Kidney glomerular epithelial cell (primary cell): ENCODE measurements at regions not wholly inside any gene's neighbourhood (a gene's known extent, or its start where the extent isn't known, plus 50 kb on each side); places are given as distances from the start of the nearest gene placed in this dataset.

Source experiments
- DNase-seq: peaks from one replicate; lab custom pipeline; 2025; lab: John Stamatoyannopoulos, UW

GRCh38 chr15:68525815-68526214 is 53.0 kb upstream of the CORO2B start:
- DNase-seq, result no peak

DNA sequence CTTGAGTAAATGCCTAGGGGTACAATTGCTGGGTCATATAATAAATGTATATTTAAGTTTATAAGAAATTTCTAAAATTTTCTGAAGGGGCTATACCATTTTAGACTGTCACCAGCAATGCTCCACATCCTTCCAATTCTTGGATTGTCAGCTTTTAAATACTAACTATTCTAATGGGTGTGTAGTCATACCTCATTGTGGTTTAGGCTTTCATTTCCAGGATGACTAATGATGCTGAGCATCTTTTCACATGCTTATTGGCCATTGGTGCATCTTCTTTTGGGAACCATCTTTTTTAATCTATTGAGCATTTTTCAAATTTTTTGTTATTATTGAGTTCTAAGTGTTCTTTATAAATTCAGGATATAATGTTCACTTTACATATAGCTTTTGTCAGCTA is 52.5 kb upstream of the CORO2B start:
- peak; percentile 22 for DNase-seq

GRCh38 chr15:68526784-68527183 is 52.0 kb upstream of the CORO2B start:
- no peak for DNase-seq

GRCh38 chr15:68528626-68529290 is 50.0 kb upstream of the CORO2B start:
- DNase-seq, result no peak
